Kidney glomerular epithelial cell (primary cell): ENCODE measurements at regions not wholly inside any gene's neighbourhood (a gene's known extent, or its start where the extent isn't known, plus 50 kb on each side); places are given as distances from the start of the nearest gene placed in this dataset.
A peak's percentile ranks its signal among the peaks of the same experiment; 100 is the strongest.

Experiments used
- DNase-seq: peaks from one replicate; lab custom pipeline; 2025; lab: John Stamatoyannopoulos, UW

- no peak for DNase-seq
These were observed 162.3 kb downstream of the IRF8 start for GRCh38 chr16:86061318-86061695.

DNA sequence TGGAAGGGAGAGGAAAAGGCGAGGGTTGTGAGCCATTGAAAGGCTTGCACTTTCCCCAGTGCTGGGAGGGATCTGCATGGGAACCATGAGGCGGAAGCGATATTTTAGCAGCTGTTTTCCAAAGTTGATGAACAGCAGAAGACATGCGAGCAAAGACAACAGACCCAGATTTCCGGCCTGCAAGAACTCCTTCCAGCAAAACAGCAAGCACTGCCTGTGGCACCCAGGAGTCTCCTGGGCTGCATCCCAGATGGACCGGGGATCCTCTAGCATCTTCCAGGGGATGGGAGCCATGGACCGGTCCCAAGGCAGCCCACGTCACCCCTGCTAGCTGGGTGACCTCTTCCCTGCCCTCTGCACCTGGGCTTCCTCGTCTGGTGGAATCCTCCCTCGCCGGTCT is 162.8 kb downstream of the IRF8 start:
- DNase-seq, result no peak

DNA sequence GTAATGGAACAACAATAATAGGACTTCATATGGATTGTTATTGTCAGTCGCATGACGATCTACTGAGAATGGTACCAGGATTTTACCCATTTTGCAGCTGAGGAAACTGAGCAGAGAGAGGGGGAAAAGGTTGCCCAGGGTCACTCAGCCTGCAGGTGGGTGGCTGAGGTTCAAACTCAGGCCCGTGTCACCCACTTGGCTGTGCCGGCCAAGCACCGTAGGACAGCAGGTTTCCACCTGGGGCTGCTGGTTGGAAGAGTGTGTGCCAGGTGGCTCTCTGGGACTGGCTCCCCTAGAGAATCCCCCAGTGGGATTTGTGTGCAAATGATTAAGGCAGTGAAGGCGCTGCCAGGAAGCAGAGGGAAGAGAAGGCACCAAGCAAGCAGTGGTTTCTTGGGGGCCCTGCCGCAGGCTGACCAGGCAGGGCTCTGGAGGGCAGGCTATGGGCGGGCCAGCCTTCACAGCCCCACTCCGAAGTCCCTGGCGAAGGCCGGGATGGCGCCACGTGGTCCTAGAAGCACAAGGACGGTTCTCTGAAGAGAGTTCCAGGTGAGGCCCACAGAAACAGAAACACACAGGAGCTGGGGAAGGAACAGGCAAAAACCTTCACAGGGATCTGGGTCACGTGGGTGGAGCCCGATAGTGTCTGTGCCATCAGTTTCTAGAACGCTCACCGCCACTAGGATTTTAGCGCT is 163.5 kb downstream of the IRF8 start:
- no peak for DNase-seq

GRCh38 chr16:86063760-86064405 is 164.9 kb downstream of the IRF8 start:
- no peak for DNase-seq

DNA sequence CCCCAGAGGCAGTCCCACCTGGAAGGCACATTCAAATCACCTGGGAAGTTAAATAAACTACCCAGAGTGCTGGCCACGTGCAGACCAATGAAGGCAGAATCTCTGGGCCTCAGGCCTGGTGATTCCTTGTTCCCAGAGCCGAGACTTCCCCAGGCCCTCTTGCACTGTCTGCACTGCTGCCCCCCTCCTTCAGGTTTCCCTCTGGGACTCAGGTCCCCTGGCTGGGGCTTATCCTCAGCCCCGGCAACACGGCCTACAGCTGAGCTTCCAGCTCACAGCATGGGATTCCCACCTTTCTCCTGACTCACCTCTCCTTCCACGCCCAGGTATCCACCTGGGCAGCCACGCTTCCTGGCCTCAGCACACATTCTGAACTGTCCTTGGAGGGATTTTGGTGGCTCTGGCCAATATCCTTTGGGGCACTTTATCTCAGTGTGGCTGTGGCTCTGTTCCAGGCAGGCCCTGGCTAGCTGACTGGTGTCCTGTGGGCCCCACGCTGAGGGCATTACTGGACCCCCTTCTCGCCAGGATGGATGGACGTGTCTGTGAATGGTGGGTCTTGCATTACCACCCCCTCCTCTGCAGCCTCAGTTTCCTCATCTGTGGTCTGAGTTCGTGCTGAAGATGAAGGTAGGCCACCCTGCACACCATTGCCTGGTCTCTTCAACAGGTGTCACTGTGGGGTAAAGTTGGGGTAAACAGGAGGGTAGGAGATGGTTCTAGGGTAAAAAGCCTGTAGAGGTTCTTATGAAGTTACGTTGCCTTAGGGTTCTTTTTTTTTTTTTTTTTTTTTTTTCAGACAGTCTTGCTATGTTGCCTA is 165.7 kb downstream of the IRF8 start:
- DNase-seq, result no peak

DNA sequence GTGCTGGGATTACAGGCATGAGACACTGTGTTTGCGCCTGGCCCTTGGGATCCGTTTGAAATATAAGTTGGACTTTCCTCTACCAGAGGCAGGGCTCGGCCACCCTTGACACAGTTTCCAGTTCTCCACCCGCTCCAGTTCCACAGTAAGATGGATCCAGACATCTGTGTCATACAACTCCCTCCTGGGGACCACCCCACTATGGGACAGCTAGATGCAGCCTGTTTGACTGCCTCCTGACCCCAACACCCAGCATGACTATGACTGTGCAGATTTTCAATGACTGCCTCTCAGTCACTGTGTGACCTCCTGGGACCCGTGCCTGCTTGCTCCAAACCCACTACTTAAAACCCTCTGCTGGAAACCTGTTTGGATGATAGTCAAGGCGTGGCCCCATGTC is 166.7 kb downstream of the IRF8 start:
- DNase-seq, result no peak

GRCh38 chr16:86066811-86067210 is 167.8 kb downstream of the IRF8 start:
- no peak for DNase-seq

DNA sequence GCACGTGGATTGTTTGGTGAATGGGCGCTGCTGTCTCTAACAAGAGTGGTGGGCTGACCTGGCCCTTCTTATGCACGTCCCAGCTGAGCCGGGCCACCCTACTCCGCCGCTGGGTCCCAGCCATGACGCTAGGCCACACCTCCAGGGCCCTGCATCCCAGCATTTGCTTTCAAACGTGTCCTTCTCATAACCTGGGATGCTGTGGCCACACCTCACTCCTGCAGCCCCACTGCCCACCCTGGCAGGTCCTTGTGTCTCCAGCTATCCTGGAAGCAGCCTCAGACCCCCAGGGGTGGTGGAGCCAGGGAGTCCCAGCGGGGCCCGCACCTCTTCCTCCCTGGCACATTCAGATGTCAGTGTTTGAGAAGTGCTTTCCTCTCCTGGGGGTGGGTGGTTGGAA is 168.6 kb downstream of the IRF8 start:
- no peak for DNase-seq

DNA sequence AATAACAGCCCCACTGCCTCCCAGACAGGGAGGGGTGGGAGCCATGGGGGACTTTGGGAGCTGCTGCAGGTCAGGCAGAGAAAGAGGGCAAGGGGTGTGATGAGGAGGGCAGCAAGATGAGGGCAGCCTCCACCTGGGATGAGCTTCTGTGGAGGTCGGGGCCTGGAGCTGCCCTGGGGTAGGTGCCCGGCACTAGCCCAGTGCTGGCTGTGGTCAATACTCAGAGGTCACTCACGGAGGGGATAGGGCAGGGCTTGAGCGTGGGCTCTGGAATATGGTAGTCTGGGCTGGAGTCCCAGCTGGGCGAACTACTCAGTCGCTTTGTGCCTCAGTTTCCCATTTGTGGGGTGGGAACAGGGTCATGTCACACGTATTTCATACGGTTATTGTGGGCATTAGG is 169.0 kb downstream of the IRF8 start:
- no peak for DNase-seq

DNA sequence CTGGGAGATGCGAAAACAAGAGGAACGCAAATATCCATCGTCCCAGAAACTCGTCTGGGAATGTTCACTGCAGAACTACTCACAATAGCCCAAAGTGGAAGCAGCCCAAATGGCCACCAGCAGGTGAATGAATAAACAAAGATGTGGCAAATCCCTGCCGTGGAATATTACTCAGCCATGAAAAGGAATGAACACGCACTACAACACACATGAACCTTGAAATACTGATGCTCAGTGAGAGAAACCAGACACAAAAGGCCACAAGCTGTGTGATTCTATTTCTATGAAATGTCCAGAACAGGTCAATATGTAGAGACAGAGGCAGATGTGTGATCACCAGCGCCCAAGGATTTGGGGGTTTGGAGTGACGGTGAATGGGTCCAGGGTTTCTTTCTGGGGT is 169.8 kb downstream of the IRF8 start:
- no peak for DNase-seq

DNA sequence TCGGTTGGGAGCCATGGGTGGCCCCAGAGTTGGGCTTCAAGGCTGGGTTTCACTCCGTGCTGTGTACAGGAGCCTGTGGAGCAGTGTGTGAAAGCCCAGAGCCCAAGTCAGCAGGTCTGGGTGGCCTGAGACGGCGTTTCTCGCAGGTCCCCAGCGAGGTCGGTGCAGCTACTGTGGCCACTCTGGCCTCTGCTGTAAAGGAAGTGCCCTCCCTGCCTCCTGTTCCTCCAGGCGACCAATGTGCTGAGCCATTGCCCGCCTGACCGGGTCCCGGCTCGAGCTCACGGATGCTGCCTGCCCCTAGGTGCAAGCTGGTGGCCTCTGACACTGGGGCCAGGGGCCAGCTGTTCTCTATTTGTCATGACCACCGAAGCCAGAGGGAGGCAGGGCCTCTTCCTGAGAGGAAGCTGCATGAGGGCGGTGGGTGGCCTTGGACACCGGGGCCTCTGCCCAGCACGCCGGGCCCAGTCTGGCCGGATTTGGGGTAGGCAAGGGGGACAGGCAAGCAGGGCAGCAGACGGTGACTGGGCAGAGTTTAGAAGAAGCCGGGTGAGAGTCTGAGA is 170.9 kb downstream of the IRF8 start:
- DNase-seq, result no peak

GRCh38 chr16:86070484-86070883 is 171.5 kb downstream of the IRF8 start:
- DNase-seq, result no peak

DNA sequence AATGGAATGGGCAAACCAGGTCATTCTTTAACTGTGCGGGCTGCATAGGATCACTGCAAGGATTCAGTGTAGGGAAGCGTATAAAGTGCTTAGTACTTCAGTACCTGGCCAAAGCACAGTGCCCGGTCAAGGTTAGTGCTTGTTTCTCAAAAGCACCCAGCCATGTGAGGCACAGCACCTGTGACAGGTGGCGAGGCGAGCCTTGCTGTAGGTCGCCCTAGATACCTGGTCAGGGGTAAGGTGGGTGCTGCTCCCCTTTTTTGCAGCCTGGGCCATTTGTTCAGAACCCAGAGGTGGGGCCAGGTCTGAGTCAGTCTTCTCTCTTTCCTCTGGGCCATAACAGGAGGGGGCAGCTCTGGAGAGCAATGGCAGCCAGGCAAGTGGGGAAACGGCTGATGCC is 172.0 kb downstream of the IRF8 start:
- no peak for DNase-seq

DNA sequence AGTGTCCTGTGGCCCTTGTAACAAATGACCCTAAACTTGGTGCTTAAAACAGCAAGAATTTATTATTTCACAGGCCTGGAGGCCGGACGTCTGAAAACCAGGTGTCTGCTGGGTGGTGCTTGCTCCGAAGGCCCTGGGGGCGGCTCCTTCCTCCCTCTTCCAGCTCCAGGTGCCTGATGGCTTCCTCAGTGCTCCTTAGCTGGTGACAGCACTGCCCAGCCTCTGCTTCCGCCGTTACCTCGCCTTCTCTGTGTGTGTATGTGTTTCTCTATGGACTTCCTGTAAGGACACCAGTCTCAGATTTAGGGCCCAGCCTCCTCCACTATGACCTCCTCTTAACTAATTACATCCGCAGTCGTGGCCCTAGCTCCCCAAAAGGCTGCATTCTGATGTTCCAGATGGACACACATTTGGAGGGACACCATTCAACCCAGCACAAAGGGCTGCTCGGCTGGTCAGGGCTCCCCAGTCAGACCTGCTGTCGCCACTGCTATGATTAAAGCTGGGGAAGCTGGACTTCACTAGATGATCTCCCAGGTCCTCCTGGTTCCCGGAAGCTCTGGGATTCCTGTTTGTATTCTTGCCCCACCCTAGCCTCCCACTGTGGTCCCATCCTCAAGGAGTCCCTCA is 172.8 kb downstream of the IRF8 start:
- no peak for DNase-seq

DNA sequence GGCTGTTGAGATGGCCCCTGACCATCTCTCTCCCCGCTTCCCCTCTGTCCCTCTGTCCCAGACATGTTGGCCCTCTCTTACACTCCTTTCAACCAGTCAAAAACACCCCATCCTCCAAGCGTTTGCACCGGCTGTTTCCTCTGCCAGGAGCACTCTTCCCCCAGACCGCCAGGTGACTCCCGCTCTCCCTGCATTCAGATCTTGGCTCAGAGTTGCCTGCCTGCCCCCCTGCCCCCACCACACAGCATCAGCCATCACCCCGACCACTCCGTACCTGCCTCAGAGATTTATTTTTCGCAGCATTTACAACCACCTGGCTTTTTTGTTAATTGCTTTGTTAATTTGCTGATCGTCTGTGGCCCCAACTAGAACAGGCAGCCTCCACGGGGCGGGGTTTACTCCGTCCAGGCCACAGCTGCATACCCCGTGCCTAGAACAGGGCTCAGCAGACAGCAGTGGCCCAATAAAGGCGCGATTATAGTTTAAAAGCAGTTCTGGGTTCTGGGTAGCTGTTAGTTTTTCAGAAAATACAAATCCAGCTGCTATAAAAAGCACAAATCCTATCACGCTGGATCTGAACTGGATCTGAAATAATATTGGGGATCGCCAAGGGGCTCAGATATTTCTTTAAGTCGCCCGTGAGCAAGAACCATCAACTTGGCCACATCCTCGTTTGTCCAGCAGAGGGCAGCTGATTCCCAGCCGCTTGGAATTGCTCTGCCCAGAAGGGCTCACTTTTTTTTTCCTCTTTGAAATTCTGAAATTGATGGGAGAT is 173.6 kb downstream of the IRF8 start:
- peak; percentile 55 for DNase-seq

GRCh38 chr16:86073103-86073625 is 174.2 kb downstream of the IRF8 start:
- DNase-seq, result no peak

- DNase-seq, result no peak
These were observed 175.0 kb downstream of the IRF8 start for GRCh38 chr16:86073763-86074493.

DNA sequence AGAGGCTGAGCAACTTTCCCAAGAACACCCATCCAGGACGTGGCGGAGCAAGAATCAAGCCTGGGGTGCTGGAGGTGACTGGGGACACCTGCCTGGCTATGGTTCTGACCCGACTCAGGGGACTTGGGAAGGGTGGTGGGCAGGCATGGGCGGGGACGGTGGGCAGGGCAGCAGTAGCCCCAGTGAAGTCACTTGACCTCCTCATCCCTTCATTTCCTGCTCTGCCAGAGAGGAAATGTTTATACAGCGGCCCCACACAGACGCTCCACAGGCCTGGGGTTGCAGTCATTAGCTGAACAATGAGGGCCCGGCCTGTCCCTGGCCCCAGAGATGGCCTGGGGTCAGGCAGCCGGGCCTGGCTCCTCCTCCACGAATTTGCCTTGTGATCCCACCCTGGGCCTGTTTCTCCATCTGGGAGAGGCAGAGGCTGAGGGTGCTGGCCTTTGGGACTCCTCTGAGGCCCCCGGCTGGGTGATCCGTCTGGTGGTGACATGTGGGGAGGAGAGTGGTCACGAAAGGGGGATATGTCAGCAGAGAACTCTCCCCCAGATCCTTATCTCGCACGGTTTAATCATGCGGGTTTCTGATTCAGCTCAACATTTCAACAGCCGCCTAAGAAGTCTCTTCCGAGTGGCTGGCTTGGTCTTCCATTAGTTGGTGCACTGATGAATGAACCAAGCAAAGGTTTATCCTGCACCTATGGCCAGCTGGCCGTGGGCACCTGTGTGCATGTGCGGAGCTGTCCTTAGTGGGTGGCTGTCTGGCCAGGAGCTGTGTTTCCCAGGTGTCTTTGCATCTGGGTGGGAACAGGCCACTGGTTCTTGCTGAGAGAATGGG is 175.9 kb downstream of the IRF8 start:
- DNase-seq, result no peak

DNA sequence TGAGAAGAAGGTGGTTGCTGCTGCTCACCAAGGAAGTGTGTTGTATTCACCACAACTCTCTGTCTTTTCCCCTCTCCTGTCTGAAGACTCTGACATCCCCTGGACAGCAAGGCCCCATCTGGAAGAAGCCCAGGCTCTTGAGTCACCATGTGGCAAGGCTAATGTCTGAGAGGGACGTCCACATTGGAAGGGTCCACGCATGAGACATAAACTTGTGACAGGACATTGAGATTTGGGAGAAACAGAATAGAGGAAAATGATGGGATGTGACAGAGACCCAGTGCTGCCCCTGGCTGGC is 176.5 kb downstream of the IRF8 start:
- no peak for DNase-seq

DNA sequence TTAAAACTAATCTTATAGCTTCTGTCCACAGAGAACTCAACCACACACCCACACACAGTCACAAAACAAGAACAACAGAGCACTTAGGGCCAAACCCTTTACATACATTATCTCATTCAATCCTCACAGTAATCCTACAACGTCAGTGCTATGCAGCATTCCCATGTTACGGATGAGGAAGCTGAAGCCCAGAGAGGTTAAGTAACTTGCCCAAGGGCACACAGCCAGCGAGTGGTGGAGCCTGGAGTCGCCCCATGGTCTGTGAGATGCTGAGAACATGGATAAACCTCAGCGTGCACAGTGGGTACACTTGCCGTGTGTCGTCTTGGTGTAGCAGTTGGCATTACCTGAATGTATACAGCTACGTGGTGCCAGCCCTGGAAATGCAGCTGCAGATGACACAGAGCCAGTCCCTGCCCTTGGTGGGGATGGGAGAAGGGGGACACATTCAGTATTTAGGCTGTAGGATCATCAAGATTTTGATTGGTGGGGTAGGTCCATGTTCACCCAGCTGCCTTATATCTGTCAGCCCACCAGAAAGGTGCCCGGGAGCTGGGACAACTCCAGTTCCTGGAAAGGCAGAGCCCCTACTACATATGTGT is 177.0 kb downstream of the IRF8 start:
- no peak for DNase-seq
